Fibroblast of mammary gland (primary cell): ENCODE measurements at regions not wholly inside any gene's neighbourhood (a gene's known extent, or its start where the extent isn't known, plus 50 kb on each side); places are given as distances from the start of the nearest gene placed in this dataset.
A peak's percentile ranks its signal among the peaks of the same experiment; 100 is the strongest.

ENCODE experiments used
- DNase-seq: peaks from one replicate; pipeline ENCODE4 v3.0.0-alpha.2; 2010; ENCODE audit warnings: low read depth
- H3K4me3 ChIP-seq: 2 replicates; pipeline ENCODE4 v1.5.1; 2011; ENCODE audit warnings: low read depth, mild to moderate bottlenecking, low read length, moderate library complexity; ENCODE audit not compliant: control insufficient read depth
- CTCF ChIP-seq: conservative IDR thresholded peaks from 2 replicates; pipeline ENCODE4 v1.5.1; 2011; ENCODE audit warnings: low read depth, low read length, inconsistent platforms; ENCODE audit not compliant: control insufficient read depth, insufficient read depth

GRCh38 chr6:71619836-71620235 lies 266.5 kb upstream of the RIMS1 start:
- DNase-seq: no peak
- H3K4me3 ChIP-seq: no peak overlapping the region
- TF ChIP-seq CTCF: no peak

- H3K4me3 ChIP-seq: no peak overlapping the region
- DNase-seq: peak; percentile 20
- peak; percentile 56 for TF ChIP-seq CTCF
Measured at GRCh38 chr6:71621918-71622519, 264.3 kb upstream of the RIMS1 start.

GRCh38 chr6:71642120-71642519 lies 244.2 kb upstream of the RIMS1 start:
- DNase-seq: no peak
- H3K4me3 ChIP-seq: no peak overlapping the region
- no peak for TF ChIP-seq CTCF

GRCh38 chr6:71642793-71643192 lies 243.6 kb upstream of the RIMS1 start:
- no peak for TF ChIP-seq CTCF
- H3K4me3 ChIP-seq: no peak overlapping the region
- no peak for DNase-seq

- no peak for DNase-seq
- H3K4me3 ChIP-seq: no peak overlapping the region
- no peak for TF ChIP-seq CTCF
Measured at GRCh38 chr6:71645299-71645698, 241.1 kb upstream of the RIMS1 start.

- TF ChIP-seq CTCF: no peak
- H3K4me3 ChIP-seq: no peak overlapping the region
- DNase-seq: no peak
Measured at GRCh38 chr6:71649915-71650314, 236.4 kb upstream of the RIMS1 start.

GRCh38 chr6:71651636-71652035 lies 234.7 kb upstream of the RIMS1 start:
- DNase-seq: no peak
- no peak overlapping the region for H3K4me3 ChIP-seq
- TF ChIP-seq CTCF: no peak
